ENCODE measurements at regions not wholly inside any gene's neighbourhood (a gene's known extent, or its start where the extent isn't known, plus 50 kb on each side); places are given as distances from the start of the nearest gene placed in this dataset.
"Not testable (repeated sequence)": the region's sequence is repeated elsewhere in the genome, so short reads cannot be mapped to it uniquely, and the experiment has no call there.

- no peak for DNase-seq
These were observed 1144.8 kb downstream of the EPHA7 start for GRCh38 chr6:92274588-92274987.

GRCh38 chr6:92273694-92274093 is 1145.7 kb downstream of the EPHA7 start:
- no peak for DNase-seq

DNA sequence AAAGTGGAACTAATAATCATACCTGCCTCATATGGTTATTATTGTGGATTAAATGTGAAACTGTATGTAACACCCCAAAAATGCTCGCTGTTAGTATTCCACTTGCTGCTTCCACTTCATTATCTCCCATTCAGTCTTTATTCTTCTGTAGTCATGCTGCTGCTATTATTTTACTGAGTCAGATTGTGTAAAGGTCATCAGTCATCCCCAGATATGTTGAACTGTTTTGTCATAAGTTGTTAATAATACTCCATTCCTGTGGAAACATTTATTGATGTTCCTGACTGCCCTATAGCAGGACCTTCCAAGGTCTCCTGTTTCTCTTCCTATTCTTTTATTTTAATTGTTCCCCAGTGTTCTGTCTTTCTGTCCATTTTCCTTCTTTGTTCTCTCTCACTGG is 1148.3 kb downstream of the EPHA7 start:
- DNase-seq: no peak

- no peak for DNase-seq
These were observed 1149.0 kb downstream of the EPHA7 start for GRCh38 chr6:92270365-92270764.

- no peak for DNase-seq
These were observed 1152.0 kb downstream of the EPHA7 start for GRCh38 chr6:92267335-92267734.

DNA sequence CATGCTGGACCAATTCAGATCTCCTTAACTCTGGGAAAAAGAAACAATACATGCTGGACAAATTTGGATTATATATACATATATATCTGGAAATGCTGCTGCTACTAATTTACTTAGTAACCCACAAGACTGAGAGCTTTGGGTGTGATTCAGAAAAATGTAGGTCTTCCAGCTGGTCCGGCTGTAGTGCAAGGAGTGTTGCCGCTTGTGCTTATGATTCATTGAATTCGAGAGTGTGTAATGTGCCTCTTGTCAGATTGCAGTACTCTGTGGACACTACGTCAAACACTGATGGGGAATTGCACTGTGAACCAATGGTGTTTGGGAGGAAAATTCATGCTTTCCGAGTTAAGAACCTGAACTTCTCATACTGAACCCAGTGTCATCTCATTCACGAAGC is 1155.5 kb downstream of the EPHA7 start:
- DNase-seq: no peak

DNA sequence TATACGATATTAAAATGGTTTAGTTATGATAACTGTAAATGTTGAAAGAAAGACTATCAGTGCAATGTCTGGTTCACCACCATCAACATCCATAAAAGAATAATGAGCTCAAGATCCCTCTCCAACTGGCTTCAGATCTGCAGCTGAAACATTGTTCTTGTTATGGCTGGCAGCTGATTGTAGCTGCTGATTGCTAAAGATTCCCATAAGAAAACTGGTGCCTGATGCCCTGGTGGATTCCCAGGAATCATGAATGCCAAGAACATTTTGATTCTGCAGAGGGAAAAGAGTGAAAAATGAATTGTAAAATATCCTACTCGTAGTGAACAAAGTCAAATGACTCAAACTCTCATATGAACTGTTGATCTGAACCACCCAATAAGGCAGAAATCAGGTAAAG is 1160.2 kb downstream of the EPHA7 start:
- DNase-seq: no peak

DNA sequence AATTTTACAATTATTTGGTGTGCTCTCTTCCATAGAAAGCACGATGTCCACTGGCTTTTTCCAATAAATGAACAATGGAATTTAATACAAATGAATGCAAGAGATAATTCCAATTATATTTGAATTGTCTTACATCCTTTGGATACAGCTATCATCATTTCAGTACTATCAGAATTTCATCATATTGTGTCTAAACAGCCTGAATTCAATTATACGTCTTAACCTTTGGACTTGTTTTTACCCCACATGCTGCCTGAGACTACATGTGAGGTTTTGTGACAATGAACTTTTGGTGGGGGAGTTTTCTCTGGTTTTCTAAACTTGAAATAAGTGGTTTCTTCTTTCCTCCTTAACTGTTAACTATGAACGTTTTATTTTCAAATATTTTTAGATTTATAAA is 1176.0 kb downstream of the EPHA7 start:
- DNase-seq: no peak

GRCh38 chr6:92231171-92231701 is 1188.1 kb downstream of the EPHA7 start:
- no peak for DNase-seq

GRCh38 chr6:92219987-92220386 is 1199.4 kb downstream of the EPHA7 start:
- not testable (repeated sequence) for DNase-seq

DNA sequence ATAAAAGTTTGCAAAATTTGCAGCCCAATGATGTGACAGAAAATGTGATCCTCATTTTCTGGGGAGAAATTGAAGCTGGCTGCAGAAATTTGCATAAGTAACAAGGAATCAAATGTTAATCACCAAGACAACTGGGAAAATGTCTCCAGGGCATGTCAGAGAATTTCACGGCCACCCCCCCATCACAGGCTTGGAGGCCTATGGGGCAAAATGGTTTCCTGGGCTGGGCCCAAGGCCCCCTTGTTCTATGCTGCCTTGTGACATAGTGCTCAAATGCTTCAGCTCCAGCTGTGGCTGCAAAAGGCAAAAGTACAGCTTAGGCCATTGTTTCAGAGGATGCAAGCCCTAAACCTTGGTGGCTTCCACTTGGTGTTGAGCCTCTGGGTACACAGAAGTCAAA is 1202.6 kb downstream of the EPHA7 start:
- no peak for DNase-seq

GRCh38 chr6:92201618-92202017 is 1217.7 kb downstream of the EPHA7 start:
- DNase-seq: no peak

GRCh38 chr6:92196325-92196724 is 1223.0 kb downstream of the EPHA7 start:
- no peak for DNase-seq

GRCh38 chr6:92195796-92196195 is 1223.6 kb downstream of the EPHA7 start:
- DNase-seq: no peak

GRCh38 chr6:92188016-92188415 is 1231.3 kb downstream of the EPHA7 start:
- DNase-seq: no peak

- no peak for DNase-seq
These were observed 1234.4 kb downstream of the EPHA7 start for GRCh38 chr6:92184933-92185332.

DNA sequence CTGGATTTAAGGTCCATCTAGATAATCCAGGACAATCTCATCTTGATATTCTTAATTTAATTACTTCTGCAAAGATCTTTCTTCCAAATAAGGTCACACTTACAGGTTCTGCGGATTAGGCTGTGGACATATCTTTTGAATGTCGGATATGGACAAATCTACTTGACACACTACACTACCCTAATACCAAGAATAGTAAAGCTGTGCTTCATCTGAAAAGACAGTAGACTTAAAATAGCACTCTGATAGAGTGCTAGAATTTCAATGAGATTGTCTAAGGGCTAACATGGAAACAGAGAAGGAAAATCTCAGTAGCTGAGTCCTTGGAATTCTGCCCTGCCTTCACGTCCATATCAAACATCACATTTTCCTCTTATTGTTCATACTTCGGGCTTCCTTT is 1238.0 kb downstream of the EPHA7 start:
- DNase-seq: no peak

DNA sequence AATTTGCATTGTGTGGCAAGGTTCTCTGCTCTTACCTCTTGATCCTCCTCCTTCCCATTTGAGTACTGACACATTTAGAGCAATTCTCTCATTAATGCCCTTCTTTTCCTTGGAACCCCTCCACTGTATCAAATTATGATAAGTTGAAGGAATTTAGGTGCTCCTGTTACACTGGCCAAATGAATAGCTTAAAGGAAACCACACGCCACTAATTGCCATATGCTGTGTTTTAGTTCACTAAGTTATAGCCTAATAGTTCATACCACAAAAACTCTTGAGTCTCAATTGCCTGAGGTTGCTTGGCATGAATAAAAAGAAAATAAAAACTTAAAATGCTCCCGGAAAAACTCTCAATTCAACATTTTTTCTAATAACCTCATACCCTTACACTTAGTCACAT is 1239.3 kb downstream of the EPHA7 start:
- no peak for DNase-seq

DNA sequence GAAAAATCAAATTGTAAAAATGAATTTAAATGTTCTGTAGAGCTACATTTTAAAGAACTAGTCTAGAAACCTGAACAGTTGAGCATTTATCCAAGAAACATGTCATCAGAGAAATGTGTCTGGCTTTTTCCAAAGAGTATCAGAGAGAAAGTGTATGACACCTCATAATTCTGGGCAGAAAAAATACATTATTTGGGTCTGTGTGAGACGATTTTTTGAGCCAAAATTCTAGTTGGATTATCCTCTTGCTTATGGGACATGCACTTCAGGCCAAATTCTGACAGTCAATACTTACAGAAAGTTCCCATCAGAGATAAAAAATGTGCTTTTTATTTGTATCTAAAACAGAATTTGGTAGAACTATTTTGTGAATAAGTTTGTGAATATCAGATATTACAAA is 1242.7 kb downstream of the EPHA7 start:
- no peak for DNase-seq

DNA sequence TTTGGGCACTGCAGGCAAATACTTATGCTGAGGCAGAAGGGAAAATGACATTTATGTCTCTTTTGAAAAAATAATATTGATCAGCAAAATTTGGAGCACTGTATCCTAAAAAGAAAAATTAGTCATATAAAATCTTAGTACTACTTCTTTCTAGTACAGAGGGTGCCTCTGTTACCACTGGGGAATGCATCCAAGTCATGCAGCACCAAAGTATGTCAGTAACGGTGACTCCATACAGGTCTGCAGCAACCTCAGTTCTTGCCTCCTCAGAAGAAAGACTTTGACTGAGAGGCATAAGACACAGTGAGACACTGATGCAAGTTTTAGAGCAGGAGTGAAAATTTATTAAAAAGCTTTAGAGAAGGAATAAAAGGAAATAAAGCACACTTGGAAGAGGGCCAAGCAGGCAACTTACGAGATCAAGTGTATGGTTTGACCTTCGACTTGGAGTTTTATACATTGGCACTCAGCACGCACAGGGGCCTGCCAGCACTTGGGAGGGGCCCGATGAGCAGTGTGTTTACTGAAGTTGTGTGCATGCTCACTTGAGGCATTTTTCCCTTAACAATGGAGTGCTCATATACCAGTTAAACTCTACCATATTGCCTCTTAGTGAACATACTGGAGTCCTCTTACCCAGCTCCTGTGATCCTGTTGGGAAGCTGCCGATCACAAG is 1244.8 kb downstream of the EPHA7 start:
- DNase-seq: no peak

GRCh38 chr6:92169506-92169905 is 1249.9 kb downstream of the EPHA7 start:
- no peak for DNase-seq

- DNase-seq: peak; percentile 14 to 24
These were observed 1252.7 kb downstream of the EPHA7 start for GRCh38 chr6:92166666-92167065.

DNA sequence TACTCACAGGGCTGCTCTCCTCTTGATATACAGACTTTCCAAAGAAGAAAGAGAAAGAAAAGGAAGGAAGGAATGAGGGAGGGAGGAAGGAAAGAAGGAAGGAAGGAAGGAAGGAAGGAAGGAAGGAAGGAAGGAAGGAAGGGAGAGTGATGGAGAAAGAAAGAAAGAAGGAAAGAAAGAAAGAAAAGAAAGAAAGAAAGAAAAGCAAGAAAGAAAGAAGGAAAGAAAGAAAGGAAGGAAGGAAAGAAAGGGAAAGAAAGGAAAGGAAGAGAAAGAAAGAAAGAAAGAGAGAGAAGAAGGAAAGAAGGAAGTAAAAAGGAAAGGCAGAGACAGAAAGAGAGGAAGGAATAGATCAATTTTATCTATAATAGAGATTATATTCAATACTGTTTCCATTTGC is 1257.4 kb downstream of the EPHA7 start:
- DNase-seq: no peak

- DNase-seq: no peak
These were observed 1259.1 kb downstream of the EPHA7 start for GRCh38 chr6:92160226-92160625.

Data from right lung (tissue), 2 donors.